GM23338 (cell line): ENCODE measurements at regions not wholly inside any gene's neighbourhood (a gene's known extent, or its start where the extent isn't known, plus 50 kb on each side); places are given as distances from the start of the nearest gene placed in this dataset.

ENCODE experiments used
- ATAC-seq: fragments of 200-7000 bp; cut with Tn5 transposase; 3 replicates; pipeline ENCODE4 v1.9.1; 2020
- DNase-seq: peaks from one replicate; pipeline ENCODE4 v3.0.0-alpha.2; 2015; ENCODE audit warnings: low spot score
- H2AFZ ChIP-seq: fragments of 200-600 bp; sonication (generic); 2 replicates; pipeline ENCODE4 v1.8.0; 2016; ENCODE audit warnings: antibody characterized with exemption, mild to moderate bottlenecking, moderate library complexity
- H3F3A ChIP-seq: fragments of 200-600 bp; sonication (generic); replicated peaks from 2 replicates; pipeline ENCODE4 v1.8.0; 2017; ENCODE audit warnings: antibody characterized with exemption, mixed run types, low read depth
- H3K27ac ChIP-seq: fragments of 200-600 bp; sonication (generic); 2 replicates; pipeline ENCODE4 v1.6.1; 2016; ENCODE audit warnings: low read depth
- H3K27me3 ChIP-seq: fragments of 200-600 bp; sonication (generic); 2 replicates; pipeline ENCODE4 v1.8.0; 2016; ENCODE audit warnings: mild to moderate bottlenecking, mixed run types, moderate library complexity; ENCODE audit not compliant: insufficient read depth
- H3K36me3 ChIP-seq: fragments of 200-600 bp; sonication (generic); 2 replicates; pipeline ENCODE4 v1.8.0; 2016; ENCODE audit warnings: mild to moderate bottlenecking; ENCODE audit not compliant: insufficient read depth
- H3K4me1 ChIP-seq: fragments of 200-600 bp; sonication (generic); 2 replicates; pipeline ENCODE4 v1.8.0; 2016; ENCODE audit warnings: mild to moderate bottlenecking, moderate library complexity; ENCODE audit not compliant: insufficient read depth
- H3K4me2 ChIP-seq: fragments of 200-600 bp; sonication (generic); 2 replicates; pipeline ENCODE4 v1.7.1; 2017; ENCODE audit warnings: mixed run types
- H3K4me3 ChIP-seq: fragments of 200-600 bp; sonication (generic); 2 replicates; pipeline ENCODE4 v1.6.1; 2016; ENCODE audit warnings: mixed run types
- H3K79me2 ChIP-seq: fragments of 200-600 bp; sonication (generic); replicated peaks from 2 replicates; pipeline ENCODE4 v1.8.0; 2017; ENCODE audit warnings: mild to moderate bottlenecking; ENCODE audit not compliant: insufficient read depth
- H3K9me2 ChIP-seq: fragments of 200-600 bp; sonication (generic); 2 replicates; pipeline ENCODE4 v1.8.0; 2017; ENCODE audit not compliant: insufficient read depth
- H4K20me1 ChIP-seq: fragments of 200-600 bp; sonication (generic); replicated peaks from 2 replicates; pipeline ENCODE4 v1.8.0; 2017; ENCODE audit warnings: mild to moderate bottlenecking; ENCODE audit not compliant: insufficient read depth
- H3K27ac Mint-ChIP-seq: 2 replicates; pipeline ENCODE4 v1.8.0; 2020; ENCODE audit warnings: inconsistent platforms, mild to moderate bottlenecking, moderate library complexity, mixed read lengths
- H3K27me3 Mint-ChIP-seq: 3 replicates; pipeline ENCODE4 v1.8.0; 2022; ENCODE audit warnings: low read depth, mild to moderate bottlenecking, moderate library complexity, mixed read lengths, inconsistent platforms; ENCODE audit not compliant: insufficient read depth, poor library complexity
- H3K36me3 Mint-ChIP-seq: 3 replicates; pipeline ENCODE4 v1.8.0; 2021; ENCODE audit warnings: low read depth, mild to moderate bottlenecking, inconsistent platforms, moderate library complexity, mixed read lengths
- H3K4me1 Mint-ChIP-seq: 3 replicates; pipeline ENCODE4 v1.8.0; 2020; ENCODE audit warnings: mild to moderate bottlenecking, inconsistent platforms, mixed read lengths
- H3K4me3 Mint-ChIP-seq: 3 replicates; pipeline ENCODE4 v1.8.0; 2021; ENCODE audit warnings: moderate library complexity, mild to moderate bottlenecking, inconsistent platforms, mixed read lengths
- H3K9me3 Mint-ChIP-seq: 3 replicates; pipeline ENCODE4 v1.8.0; 2020; ENCODE audit warnings: moderate library complexity, mild to moderate bottlenecking, inconsistent platforms, mixed read lengths
- CREB1 ChIP-seq: fragments of 250-450 bp; sonication (Bioruptor Pico); IDR thresholded peaks from 2 replicates; pipeline ENCODE4 v1.5.0; 2020; ENCODE audit warnings: low read depth, mild to moderate bottlenecking, moderate library complexity
- EZH2 ChIP-seq: fragments of 200-600 bp; sonication (generic); IDR thresholded peaks from one replicate; pipeline ENCODE4 v1.8.0; 2017; ENCODE audit warnings: antibody characterized with exemption, mild to moderate bottlenecking, low read depth; ENCODE audit not compliant: unreplicated experiment
- JUNB ChIP-seq: IDR thresholded peaks from one replicate; pipeline ENCODE4 v1.6.1; 2016; ENCODE audit warnings: antibody characterized with exemption; ENCODE audit not compliant: unreplicated experiment
- NANOG ChIP-seq: IDR thresholded peaks from 2 replicates; pipeline ENCODE4 v1.6.1; 2016; ENCODE audit warnings: antibody characterized with exemption, borderline replicate concordance
- POLR2AphosphoS5 ChIP-seq: IDR thresholded peaks from 2 replicates; pipeline ENCODE4 v1.6.1; 2016; ENCODE audit warnings: antibody characterized with exemption, low read depth
- STAT1 ChIP-seq: IDR thresholded peaks from one replicate; pipeline ENCODE4 v1.6.1; 2016; ENCODE audit warnings: antibody characterized with exemption; ENCODE audit not compliant: unreplicated experiment
- ZNF114 ChIP-seq: fragments of 250-450 bp; sonication (Bioruptor Pico); IDR thresholded peaks from 2 replicates; pipeline ENCODE4 v1.5.0; 2020; ENCODE audit warnings: mild to moderate bottlenecking, moderate library complexity
- ZNF331 ChIP-seq: fragments of 250-450 bp; sonication (Bioruptor Pico); IDR thresholded peaks from 2 replicates; pipeline ENCODE4 v1.5.0; 2020; ENCODE audit warnings: low read depth, mild to moderate bottlenecking, moderate library complexity
- TF ChIP-seq, protein P1 (sequence below): IDR thresholded peaks from one replicate; pipeline ENCODE4 v1.6.1; 2018; ENCODE audit warnings: antibody characterized with exemption; ENCODE audit not compliant: unreplicated experiment
- TF ChIP-seq, protein P2 (sequence below), 2 experiments: fragments of 200-600 bp in 1 of 2; sonication (generic) in 1 of 2; conservative IDR thresholded peaks; 2 replicates each; pipeline versions ENCODE4 v1.5.1 to v1.6.1; 2016 to 2017; ENCODE audit warnings: antibody characterized with exemption in 2 of 2, low read depth in 2 of 2, mild to moderate bottlenecking in 2 of 2, moderate library complexity in 1 of 2
- TF ChIP-seq, protein P3 (sequence below): IDR thresholded peaks from 2 replicates; pipeline ENCODE4 v1.6.1; 2016; ENCODE audit warnings: antibody characterized with exemption

DNA sequence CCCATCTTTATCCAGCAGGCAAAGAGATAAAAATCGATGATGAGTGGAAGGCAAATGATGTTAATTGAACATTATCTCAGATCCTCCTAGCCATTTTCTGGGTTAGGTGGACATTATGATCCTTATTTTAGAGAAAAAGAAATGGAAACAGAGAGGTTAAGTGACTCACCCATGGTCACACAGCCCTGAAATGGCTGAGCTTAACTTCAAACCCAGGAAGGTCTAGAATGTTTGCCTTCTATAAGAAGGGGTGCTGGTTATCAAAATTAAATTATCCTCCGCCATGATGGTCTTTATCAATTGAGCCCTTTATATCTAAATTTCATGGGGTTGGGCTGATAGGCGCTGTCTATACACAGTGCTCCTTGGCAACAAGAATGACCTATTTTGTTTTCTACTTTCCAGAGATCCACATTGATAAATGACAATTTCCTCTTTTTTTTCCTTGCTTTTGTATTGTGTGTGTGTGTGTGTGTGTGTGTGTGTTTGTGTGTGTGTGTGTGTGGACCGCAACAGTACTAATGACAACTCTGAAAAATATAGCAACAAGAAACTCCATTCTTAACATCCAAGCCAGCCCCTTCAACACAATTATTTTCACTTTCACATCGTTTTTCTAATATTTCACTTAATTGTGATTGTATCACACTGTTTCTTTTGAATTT lies 571.9 kb downstream of the VRK1 start:
- Histone ChIP-seq H3K4me2 (no peak overlapping the region), H3K27me3 (no peaks in the 10 kb centered on the region), H3K27ac (no peak overlapping the region), H3K36me3 (no peaks in the 10 kb centered on the region), H3K79me2 (no peaks in the 10 kb centered on the region), H3K4me1 (peaks cover 14% of the 10 kb centered on the region), H3K4me3 (no peak overlapping the region), H3K9me2 (no peaks in the 10 kb centered on the region), H4K20me1 (no peaks in the 10 kb centered on the region), H2AFZ (no peak overlapping the region), H3F3A (no peaks in the 10 kb centered on the region)
- H3K27ac Mint-ChIP-seq, result 0 out of 2 replicates have a peak overlapping the region, but pooled peaks have one; percentile 15
- peaks cover 23% of the 10 kb centered on the region for H3K4me1 Mint-ChIP-seq
- no peaks in the 10 kb centered on the region for H3K27me3 Mint-ChIP-seq
- no peaks in the 10 kb centered on the region for H3K9me3 Mint-ChIP-seq
- DNase-seq (no peak), ATAC-seq (no peak)
- no peak for TF ChIP-seq CREB1 (CRISPR knock-in tag)
- no peak for TF ChIP-seq STAT1
- TF ChIP-seq ZNF114 (CRISPR knock-in tag), result no peak
- TF ChIP-seq, protein P1, sequence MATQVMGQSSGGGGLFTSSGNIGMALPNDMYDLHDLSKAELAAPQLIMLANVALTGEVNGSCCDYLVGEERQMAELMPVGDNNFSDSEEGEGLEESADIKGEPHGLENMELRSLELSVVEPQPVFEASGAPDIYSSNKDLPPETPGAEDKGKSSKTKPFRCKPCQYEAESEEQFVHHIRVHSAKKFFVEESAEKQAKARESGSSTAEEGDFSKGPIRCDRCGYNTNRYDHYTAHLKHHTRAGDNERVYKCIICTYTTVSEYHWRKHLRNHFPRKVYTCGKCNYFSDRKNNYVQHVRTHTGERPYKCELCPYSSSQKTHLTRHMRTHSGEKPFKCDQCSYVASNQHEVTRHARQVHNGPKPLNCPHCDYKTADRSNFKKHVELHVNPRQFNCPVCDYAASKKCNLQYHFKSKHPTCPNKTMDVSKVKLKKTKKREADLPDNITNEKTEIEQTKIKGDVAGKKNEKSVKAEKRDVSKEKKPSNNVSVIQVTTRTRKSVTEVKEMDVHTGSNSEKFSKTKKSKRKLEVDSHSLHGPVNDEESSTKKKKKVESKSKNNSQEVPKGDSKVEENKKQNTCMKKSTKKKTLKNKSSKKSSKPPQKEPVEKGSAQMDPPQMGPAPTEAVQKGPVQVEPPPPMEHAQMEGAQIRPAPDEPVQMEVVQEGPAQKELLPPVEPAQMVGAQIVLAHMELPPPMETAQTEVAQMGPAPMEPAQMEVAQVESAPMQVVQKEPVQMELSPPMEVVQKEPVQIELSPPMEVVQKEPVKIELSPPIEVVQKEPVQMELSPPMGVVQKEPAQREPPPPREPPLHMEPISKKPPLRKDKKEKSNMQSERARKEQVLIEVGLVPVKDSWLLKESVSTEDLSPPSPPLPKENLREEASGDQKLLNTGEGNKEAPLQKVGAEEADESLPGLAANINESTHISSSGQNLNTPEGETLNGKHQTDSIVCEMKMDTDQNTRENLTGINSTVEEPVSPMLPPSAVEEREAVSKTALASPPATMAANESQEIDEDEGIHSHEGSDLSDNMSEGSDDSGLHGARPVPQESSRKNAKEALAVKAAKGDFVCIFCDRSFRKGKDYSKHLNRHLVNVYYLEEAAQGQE, result no peak
- TF ChIP-seq ZNF331 (CRISPR knock-in tag), result no peak
- TF ChIP-seq POLR2AphosphoS5, result no peak
- TF ChIP-seq, protein P2, sequence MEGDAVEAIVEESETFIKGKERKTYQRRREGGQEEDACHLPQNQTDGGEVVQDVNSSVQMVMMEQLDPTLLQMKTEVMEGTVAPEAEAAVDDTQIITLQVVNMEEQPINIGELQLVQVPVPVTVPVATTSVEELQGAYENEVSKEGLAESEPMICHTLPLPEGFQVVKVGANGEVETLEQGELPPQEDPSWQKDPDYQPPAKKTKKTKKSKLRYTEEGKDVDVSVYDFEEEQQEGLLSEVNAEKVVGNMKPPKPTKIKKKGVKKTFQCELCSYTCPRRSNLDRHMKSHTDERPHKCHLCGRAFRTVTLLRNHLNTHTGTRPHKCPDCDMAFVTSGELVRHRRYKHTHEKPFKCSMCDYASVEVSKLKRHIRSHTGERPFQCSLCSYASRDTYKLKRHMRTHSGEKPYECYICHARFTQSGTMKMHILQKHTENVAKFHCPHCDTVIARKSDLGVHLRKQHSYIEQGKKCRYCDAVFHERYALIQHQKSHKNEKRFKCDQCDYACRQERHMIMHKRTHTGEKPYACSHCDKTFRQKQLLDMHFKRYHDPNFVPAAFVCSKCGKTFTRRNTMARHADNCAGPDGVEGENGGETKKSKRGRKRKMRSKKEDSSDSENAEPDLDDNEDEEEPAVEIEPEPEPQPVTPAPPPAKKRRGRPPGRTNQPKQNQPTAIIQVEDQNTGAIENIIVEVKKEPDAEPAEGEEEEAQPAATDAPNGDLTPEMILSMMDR (conservative IDR thresholded peaks at IDR 0.05; ENCODE audit: low read depth in 2 of 2), result no peak
- TF ChIP-seq, protein P3, sequence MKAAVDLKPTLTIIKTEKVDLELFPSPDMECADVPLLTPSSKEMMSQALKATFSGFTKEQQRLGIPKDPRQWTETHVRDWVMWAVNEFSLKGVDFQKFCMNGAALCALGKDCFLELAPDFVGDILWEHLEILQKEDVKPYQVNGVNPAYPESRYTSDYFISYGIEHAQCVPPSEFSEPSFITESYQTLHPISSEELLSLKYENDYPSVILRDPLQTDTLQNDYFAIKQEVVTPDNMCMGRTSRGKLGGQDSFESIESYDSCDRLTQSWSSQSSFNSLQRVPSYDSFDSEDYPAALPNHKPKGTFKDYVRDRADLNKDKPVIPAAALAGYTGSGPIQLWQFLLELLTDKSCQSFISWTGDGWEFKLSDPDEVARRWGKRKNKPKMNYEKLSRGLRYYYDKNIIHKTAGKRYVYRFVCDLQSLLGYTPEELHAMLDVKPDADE, result no peak
- no peak for TF ChIP-seq EZH2
- no peak for TF ChIP-seq JUNB
- TF ChIP-seq NANOG, result no peak
- H3K4me3 Mint-ChIP-seq, result no peak overlapping the region
- H3K36me3 Mint-ChIP-seq, result no peaks in the 10 kb centered on the region
